Frontal cortex (tissue), 3 donors: ENCODE measurements at regions not wholly inside any gene's neighbourhood (a gene's known extent, or its start where the extent isn't known, plus 50 kb on each side); places are given as distances from the start of the nearest gene placed in this dataset.

ENCODE experiments used
- DNase-seq, 2 donors: peaks; one replicate each; pipeline ENCODE4 v3.0.0; 2012; ENCODE audit warnings: low spot score in 2 of 2
- FAIRE-seq: peaks from 2 replicates; lab custom pipeline; 2012; peaks lifted over from hg19 to GRCh38; lab: Jason Lieb, UNC
- donor health status: control.
- donor health status: control.
- donor health status: control.

DNA sequence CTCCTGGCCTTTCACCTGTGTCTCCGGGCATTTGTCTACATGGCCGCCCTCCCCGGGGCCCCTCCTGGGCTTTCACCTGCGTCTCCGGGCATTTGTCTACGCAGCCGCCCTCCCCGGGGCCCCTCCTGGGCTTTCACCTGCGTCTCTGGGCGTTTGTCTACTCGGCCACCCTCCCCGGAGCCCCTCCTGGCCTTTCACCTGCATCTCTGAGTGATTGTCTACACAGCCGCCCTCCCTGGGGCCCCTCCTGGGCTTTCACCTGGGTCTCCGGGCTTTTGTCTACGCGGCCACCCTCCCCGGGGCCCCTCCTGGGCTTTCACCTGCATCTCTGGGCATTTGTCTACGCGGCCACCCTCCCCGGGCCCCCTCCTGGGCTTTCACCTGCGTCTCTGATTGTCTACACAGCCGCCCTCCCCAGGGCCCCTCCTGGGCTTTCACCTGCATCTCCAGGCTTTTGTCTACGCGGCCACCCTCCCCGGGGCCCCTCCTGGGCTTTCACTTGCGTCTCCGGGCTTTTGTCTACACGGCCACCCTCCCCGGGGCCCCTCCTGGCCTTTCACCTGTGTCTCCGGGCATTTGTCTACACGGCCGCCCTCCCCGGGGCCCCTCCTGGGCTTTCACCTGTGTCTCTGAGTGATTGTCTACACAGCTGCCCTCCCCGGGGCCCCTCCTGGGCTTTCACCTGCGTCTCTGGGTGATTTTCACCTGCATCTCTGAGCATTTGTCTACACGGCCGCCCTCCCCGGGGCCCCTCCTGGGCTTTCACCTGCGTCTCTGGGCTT is 68.0 kb upstream of the GALNT9 start:
- no peak for FAIRE-seq

DNA sequence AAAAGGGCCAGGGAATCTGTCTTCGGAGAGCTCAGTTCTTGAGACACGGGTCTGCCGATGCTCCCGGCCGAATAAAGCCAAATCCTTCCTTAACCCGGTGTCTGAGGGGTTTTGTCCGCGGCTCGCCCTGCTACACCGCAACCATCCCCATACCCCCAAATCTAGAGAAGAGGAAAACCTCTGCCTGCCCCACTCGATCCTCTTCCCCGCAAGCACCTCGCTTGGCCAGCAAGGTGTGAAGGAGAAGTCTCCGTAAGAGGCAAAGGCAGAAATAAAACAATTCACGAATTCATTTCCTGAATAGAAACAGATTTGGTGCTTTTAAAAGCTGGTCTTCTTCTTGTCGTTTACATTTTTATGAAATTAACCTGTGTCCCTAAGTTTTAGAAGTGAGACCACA is 67.3 kb upstream of the GALNT9 start:
- no peak for DNase-seq
- no peak for FAIRE-seq

More for the DNA sequence above, 68.0 kb upstream of the GALNT9 start:
- DNase-seq, result no peak

DNA sequence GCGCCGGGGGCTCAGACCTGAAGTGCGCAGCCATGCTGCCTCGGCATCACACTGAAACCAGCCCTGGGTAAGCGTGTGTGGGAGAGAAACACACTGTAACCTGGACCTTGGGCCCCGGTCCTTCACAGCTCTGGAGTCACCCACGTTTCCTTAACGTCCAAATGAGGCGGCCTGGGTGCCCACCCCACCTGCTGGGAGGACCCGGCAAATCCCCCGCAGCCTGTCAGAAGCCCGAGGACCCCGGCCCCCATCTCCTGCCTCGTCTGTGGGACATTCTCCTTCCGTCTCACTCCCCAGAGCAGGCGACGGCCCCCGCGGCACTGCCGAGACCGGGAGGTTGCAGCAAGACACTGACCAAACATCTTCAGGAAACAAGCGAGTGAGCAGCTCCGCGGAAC is 66.5 kb upstream of the GALNT9 start:
- FAIRE-seq, result no peak
- DNase-seq, result no peak

DNA sequence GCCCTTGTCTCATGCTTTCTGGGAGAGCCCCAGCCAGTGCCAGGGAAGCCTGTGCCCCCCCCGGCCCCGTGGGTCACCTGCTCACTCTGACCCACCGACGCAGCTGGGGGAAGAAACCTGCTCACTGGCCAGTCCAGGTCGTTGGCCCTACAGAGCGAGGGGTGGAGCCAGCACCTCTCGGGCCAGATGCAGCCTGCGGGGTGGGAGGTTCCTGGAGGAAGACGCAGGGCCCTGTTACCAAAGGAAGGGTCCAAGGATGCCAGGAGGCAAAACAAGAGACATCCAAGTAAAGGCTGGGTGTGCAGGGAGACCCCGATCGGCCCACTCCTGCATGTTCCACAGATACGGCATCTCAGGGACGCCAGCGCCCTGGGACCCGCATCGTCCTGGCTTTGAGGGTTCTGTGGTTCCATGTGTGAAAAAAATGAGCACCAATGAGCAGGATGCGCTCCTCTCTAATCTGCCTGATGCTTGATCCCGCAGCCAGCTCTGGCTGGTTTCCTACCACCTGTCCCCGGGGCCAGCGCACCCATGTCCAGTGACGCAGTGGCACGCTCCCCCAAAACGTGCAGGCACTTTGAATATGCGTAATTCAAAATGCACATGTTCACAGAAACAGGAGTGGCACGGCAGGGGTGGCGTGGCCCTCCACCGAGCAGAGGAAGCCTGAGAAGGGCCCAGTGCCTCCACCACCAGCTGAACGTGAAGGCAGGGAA is 66.0 kb upstream of the GALNT9 start:
- DNase-seq, result no peak
- FAIRE-seq, result no peak

DNA sequence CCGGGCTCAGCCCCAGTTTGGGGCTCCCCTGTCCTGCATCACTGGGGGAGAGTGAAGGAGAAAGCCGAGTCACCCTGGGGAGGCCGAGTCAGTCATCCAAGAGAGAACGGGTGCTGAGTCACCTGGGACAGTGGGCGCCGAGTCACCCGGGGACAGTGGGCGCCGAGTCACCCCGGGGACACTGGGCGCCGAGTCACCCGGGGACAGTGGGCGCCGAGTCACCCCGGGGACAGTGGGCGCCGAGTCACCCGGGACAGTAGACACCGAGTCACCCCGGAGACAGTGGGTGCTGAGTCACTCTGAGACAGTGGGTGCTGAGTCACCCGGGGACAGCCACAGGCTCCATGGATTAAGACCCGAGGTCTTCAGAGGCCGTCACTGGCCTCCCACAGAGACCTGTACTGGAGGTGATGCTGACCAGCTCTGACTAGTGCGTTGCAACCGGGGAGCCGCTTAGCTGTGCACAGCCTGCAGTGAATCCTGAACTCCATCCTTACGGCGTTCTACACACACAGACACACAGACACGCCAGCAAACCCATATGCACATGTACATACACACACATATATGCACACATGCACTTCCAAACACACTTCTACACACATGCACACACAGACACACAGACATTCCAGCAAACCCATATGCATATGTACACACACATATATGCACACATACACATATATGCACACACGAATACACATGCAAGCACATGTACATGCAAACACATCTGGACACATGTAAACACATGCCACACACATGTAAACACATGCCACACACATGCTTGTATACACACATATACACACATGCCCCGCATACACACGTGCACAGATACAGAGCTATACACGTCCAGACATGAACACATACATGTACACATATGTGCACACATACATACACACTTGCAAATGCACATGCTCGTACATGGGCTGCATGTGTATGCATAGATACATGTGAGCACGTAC is 64.9 kb upstream of the GALNT9 start:
- DNase-seq (no peak), FAIRE-seq (no peak)

DNA sequence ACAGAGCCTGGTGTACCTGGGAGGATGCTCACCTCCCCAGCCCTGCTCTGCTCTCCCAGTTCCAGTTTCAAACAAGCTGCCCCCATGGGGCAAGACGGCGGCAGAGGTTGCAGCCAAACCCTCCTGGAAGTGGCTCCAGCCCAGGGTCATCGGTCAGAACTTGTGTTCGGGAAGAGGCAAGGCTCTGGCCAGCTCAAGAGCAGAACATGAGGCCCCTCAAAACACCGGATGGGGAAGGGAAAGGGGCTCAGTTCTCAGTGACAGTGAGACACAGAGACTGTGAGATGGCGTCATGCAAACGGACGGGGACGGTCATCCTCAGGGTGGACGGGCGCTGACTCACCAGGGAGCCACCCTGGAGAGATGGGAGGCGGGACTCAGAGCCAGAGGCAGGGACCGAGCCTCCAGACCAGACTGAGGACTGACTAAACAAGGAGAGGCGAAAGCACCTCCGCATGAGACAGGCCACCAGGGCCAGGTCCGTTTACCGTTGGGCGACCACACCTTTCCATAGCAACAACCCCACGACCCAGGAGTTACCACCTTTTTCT is 63.9 kb upstream of the GALNT9 start:
- no peak for DNase-seq
- FAIRE-seq, result no peak

DNA sequence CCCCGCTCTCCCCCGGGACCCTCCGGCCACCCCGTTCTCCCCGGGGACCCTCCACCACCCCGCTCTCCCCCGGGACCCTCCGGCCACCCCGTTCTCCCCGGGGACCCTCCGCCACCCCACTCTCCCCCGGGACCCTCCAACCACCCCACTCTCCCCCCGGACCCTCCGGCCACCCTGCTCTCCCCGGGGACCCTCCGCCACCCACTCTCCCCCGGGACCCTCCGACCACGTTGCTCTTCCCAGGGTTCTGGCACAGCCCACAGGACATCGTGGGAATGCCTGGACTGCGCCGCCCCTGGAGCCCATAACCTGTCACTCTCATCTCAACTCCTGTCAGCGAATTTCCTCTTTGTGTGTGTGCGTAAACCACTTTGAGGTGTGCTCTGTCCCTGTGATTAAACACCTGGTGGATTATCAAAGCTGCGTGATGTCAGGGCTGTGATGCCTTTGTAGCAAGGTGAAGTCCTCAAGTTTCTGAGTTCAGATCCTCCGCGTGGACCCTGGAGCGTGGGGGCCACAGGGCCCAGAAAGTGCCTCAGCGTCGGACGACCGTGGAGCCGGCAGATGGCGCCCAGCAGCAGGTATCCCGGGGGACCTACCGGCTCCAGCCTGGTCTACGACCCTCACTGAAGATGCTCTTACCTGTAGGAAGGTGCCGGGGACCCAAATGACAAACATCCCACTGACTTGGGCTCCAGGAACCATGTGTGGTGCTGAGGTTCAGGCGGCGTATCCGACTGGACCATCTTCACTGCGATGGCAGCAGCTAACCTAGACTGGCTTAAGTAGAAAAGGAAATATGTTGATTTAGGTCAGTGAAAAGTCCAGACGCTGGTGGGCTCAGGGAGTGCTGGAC is 63.2 kb upstream of the GALNT9 start:
- no peak for DNase-seq
- no peak for FAIRE-seq

DNA sequence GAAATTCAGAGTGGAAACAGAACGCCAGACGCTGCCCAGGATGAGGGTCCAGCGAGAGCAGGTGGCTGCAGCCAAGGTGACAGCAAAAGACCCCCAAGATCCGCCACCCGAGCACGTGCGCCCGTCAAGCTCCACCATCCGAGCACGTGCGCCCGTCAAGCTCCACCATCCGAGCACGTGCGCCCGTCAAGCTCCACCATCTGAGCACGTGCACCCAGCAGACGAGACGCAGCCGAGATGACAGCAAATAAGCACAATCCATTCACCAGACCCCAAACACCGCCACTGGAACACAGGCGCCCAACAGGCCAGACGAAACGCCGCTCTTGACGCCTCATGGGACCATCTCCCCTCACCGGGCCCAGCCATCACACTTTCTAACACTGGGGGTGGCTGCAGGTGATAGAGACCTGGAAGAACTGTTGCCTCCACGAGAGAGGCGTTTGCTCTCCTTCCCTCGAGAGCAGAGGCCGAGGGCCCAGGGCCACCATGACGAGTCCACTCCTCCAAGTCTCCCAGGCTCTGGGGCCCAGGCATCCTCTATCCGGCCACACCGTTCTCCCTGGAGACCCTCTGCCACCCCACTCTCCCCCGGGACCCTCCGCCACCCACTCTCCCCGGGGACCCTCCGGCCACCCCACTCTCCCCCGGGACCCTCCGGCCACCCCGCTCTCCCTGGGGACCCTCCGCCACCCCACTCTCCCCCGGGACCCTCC is 62.1 kb upstream of the GALNT9 start:
- DNase-seq (no peak), FAIRE-seq (no peak)

DNA sequence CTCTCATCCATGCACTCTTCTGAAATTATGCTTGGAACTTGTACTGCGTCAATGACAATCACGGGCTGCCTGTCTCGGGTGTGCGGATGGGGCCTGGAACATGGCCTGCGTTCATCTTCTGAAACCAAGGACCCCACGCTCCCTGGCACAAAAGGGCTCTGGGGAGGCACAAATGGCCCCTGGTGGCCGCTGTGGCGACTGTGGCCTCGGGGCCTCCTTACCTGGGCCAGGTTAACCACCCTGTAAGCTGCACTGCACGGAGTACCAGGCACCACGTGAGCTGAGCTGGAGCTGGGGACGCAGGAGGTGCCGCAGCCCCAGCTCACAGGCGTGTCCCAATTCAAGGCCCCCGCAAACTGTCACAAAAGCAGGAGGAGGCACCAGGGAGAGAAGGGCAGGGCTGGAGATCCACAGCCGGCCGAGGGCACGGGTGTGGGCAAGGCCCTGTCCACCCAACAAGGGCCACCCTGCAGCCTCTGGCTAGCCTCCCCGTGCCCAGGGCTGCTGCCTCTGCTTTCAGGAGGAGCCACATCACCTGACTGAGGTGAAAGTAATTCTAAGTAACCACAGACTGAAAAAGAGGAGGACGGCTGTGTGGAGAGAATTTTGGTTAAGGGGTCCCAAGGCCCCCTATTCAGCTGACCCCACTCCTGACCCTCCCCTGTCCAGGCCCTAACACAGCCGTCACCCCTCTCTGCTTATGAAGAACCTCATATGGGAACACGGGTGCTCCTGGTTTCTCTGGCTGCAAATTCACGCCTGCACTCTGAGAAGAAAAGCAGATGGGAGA is 61.1 kb upstream of the GALNT9 start:
- DNase-seq, result no peak
- FAIRE-seq, result no peak

DNA sequence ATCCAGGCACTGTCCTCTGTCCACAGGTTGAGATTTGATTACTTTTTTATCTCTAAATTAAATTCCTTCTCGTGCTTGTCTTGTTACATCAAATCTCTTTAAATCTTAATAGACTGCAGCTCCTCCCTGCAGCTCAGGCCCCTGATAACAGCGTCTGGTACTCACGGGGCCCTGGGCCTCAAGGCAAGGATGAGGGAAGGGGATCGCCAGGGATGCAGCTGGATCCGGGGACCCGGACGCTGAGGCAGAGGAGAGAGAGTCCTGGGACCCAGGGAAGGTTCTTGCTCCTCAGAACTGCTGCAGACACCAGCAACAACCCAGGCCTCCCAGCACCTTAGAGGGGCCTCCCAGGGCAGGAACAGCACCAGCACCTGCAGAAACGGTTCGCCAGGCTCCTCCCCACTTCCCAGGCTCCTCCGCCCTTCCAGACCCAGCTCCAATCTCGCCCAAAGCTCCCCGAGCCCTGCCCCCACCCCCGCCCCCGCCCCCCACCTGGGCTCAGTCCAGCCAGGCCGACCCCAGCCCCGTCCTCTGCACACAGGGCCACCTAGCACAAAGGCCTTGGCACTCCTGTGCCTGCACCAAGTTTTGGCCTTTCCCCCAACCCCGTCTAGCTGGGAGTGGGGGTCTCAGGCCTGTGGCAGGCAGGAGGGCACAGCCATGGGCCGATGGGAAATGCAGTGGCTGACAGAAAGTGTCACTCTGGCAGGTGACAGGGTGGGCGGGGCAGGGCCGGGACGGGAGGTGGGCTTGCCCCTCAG is 60.3 kb upstream of the GALNT9 start:
- no peak for FAIRE-seq
- DNase-seq, result no peak

DNA sequence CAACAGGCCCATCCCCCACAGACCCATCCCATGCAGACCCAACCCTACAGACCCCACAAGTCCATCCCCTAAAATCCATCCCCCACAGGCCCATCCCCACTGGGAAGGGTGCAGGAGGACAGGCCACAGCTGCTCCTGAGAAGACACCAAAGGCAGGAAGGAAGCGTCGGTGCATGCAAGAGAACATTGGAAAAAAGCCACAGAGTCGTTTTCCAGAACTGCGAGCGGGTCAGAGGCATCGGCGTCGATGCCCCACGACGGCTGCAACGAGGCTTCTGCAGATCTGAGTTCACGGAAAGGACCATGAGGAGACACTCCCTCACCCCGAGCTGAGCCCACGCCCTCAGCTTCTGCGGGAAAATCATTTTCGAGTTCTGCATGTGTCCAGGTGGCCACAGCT is 59.6 kb upstream of the GALNT9 start:
- DNase-seq (no peak), FAIRE-seq (no peak)

DNA sequence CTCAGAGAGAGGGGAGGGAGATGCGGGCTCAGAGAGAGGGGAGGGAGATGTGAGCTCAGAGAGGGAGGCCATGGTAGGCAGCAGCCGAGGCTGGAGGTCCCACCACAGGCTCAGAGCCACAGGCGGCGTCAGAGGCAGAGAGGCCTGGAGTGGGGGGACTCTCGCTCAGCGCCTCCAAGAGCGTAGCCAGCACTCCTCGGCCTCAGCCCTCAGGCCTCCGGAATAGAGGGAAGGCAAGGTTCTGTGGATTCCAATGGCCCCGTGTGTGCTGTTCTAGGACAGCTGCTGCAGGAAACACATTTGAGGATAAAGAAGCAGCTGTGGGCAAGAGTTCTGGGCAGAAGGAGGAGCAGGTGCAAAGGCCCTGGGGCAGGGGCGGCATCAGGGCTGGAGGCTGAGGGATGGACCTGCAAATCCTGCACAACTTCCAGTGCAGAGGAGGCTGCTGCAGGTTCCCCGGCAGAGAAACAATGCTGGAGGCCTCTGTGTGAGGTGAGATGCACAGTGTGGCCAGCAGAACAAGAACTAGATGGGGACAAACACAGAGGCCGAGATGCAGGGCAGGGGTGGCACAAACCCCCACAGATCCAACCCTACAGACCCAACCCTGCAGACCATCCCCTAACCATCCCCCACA is 59.1 kb upstream of the GALNT9 start:
- DNase-seq (no peak), FAIRE-seq (no peak)

DNA sequence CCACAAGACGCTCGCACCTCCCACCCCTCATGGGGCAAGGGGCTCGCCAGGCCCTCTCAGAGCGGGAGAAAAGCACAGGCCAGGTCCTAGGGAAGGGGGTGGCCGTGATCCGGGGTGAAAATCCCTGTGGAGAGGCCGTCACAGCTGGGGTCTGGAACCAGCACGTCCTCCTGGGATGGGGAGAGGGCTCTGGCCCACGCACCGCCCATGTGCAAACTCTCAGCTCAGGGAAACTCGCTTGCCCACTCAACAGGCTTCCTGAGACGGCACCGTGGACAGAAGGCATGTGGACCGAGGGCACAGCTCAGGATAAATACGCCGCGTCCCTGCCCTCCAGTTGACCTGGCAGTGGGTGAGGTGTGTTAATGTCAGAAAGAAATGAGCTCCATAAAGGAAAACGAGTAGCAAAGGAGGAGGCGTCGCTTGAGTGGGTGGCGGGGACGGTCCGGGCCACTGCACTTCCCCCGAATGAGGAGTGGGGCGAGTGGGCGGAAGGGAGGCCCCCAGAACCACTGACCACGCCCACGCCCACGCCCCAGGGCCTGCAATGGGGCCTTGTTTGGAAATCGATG is 57.6 kb upstream of the GALNT9 start:
- FAIRE-seq (no peak), DNase-seq (no peak)

DNA sequence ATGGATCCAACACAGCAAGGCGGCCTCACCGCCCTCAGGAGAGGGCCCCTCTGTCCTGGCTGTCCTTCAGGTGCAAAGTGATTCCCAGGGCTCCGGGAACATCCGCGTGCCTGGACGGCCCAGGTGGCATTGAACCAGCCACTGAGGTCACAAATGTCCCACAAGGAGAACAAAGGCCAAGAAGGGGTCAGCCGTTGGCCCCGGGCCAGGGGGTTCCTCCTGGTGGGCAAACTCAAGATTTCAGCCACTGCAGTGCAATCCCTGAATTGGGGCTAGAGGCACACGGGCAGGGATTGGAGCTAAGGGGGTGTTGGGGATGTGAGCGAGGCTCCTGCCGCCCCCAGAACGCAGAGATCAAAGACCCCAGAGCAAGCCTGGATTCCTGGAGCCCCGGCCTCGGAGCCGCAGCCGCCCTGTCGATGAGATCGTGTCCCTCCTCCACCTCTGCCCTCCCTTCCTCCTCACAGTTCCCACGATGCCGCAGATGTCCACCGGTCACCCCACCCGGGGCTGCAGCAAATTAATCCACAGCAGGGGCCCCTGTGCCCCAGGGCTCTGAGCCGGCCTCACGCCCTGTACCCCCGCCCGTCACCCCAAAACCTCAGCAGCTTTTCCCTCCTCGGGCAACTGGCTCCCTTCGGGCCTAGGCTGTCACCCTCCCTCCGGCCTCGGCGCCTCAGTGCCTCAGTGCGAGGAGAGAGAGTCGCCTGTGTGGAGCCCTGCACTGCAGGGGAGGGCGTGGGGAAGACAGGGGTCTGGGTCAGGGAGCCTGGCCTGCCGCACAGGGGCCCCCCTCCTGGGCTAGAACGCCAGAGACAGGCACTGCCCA is 56.7 kb upstream of the GALNT9 start:
- no peak for DNase-seq
- FAIRE-seq, result no peak

DNA sequence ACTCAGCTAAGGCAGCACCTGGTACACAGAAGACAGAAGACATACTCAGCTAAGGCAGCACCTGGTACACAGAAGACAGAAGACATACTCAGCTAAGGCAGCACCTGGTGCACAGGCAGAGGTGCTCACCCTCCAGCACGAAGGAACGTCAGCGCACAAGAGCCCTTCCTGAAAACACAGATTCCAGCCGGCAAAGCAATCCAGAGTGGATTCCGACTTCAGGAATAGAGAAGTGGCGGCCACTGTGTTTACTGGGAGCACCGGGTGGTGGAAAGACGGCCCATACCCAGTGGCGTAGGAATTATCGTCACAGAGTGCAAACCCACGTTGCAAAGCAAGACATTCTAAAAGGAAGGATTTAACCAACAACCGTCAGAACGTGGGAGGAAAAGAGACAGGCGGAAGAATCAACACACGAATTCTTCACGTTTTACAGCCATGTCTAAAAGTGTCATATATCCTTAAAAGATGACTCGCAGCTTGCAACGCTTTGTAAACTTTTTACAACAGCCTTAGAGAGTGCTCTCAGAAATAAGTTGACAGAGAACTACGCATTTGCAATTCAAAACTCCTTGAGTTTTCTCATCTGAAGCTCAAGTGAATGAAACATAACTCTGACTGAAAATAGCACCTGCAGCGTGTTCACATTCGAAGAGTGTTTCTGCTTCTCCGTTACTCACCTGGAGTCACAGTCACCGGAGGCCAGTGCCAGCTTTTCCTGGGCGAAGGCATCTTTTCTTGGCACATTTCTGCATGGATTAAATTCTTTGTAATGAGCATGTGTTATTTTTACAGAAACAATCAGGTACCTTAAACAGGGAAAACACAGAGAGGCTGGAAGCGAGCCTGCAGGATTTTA is 55.8 kb upstream of the GALNT9 start:
- FAIRE-seq (no peak), DNase-seq (no peak)
